MCF 10A (cell line): ENCODE measurements at regions not wholly inside any gene's neighbourhood (a gene's known extent, or its start where the extent isn't known, plus 50 kb on each side); places are given as distances from the start of the nearest gene placed in this dataset.
"Not testable (repeated sequence)": the region's sequence is repeated elsewhere in the genome, so short reads cannot be mapped to it uniquely, and the experiment has no call there.

Source experiments
- BruUV-seq: library from RNA; stranded (reverse); fragments of 400-500 nt; replicated peaks from 2 replicates; lab custom pipeline; 2021; lab: Mats Ljungman, UMichigan
- CTCF ChIA-PET: fragments of 300-600 bp; sonication (Branson Sonifier 250); formaldehyde crosslinking; extraction: SDS; loops from one replicate; lab custom pipeline; 2021; ENCODE audit warnings: antibody characterized with exemption, inconsistent platforms; lab: Yijun Ruan, JAX
- POLR2A ChIA-PET: fragments of 300-600, 350-650 bp; sonication (Branson Sonifier 250); formaldehyde crosslinking; extraction: SDS; loops from one replicate; lab custom pipeline; 2020; ENCODE audit warnings: antibody characterized with exemption, inconsistent platforms; lab: Yijun Ruan, JAX
- DNase-seq: peaks from one replicate; pipeline ENCODE4 v3.0.0-alpha.2; 2018; ENCODE audit not compliant: unreplicated experiment
- H3K27ac Mint-ChIP-seq: one replicate; pipeline ENCODE4 v1.8.0; 2022; ENCODE audit warnings: mild to moderate bottlenecking, low read depth, mixed read lengths; ENCODE audit not compliant: unreplicated experiment
- H3K27me3 Mint-ChIP-seq: one replicate; pipeline ENCODE4 v1.8.0; 2022; ENCODE audit warnings: mixed read lengths; ENCODE audit not compliant: insufficient read depth, unreplicated experiment
- H3K36me3 Mint-ChIP-seq: one replicate; pipeline ENCODE4 v1.8.0; 2022; ENCODE audit warnings: mild to moderate bottlenecking, moderate library complexity, mixed read lengths; ENCODE audit not compliant: insufficient read depth, unreplicated experiment
- H3K4me1 Mint-ChIP-seq: one replicate; pipeline ENCODE4 v1.8.0; 2022; ENCODE audit warnings: mixed read lengths; ENCODE audit not compliant: insufficient read depth, unreplicated experiment
- H3K4me3 Mint-ChIP-seq: one replicate; pipeline ENCODE4 v1.8.0; 2022; ENCODE audit warnings: mild to moderate bottlenecking, moderate library complexity, mixed read lengths; ENCODE audit not compliant: unreplicated experiment
- H3K9me3 Mint-ChIP-seq: one replicate; pipeline ENCODE4 v1.8.0; 2022; ENCODE audit warnings: mixed read lengths; ENCODE audit not compliant: unreplicated experiment
- intact Hi-C: fragments of 100-400 bp; cut with micrococcal nuclease; formaldehyde crosslinking; loops from 2 replicates; pipeline ENCODE4 v1.14.1; 2022
- TF ChIP-seq, protein P1 (sequence below): fragments of 200-600 bp; IDR thresholded peaks from one replicate; pipeline ENCODE4 v1.8.0; 2022; ENCODE audit warnings: antibody characterized with exemption, mild to moderate bottlenecking; ENCODE audit not compliant: unreplicated experiment

DNA sequence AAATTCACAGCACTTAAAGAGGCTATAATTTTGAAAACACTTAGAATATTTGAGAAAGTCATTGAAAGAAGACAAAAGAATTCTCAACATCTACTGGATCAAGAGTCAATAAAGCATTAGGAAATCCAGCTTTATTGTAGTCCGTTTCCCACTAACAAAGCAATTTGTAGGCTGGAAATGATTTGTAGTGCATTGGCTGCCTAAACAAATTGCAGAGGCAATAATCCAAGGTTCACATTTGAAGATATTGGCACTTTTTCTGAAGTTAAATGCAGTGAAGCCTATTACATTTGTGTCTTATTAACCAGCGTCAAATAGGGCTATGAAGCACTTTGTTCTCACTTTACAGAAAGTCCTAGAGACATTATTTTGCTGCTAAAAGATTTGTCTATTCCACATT, 848.1 kb upstream of the SLITRK1 start:
- BruUV-seq: no TSS peak
- Mint-ChIP-seq H3K9me3 (no peaks in the 10 kb centered on the region), H3K4me1 (no peaks in the 10 kb centered on the region), H3K36me3 (no peaks in the 10 kb centered on the region), H3K27ac (no peak overlapping the region), H3K27me3 (no peaks in the 10 kb centered on the region), H3K4me3 (no peak overlapping the region)
- DNase-seq: no peak
- ChIA-PET CTCF (no interaction called here), POLR2A (no interaction called here)
- intact Hi-C loops: no loop called here
- TF ChIP-seq, protein P1, sequence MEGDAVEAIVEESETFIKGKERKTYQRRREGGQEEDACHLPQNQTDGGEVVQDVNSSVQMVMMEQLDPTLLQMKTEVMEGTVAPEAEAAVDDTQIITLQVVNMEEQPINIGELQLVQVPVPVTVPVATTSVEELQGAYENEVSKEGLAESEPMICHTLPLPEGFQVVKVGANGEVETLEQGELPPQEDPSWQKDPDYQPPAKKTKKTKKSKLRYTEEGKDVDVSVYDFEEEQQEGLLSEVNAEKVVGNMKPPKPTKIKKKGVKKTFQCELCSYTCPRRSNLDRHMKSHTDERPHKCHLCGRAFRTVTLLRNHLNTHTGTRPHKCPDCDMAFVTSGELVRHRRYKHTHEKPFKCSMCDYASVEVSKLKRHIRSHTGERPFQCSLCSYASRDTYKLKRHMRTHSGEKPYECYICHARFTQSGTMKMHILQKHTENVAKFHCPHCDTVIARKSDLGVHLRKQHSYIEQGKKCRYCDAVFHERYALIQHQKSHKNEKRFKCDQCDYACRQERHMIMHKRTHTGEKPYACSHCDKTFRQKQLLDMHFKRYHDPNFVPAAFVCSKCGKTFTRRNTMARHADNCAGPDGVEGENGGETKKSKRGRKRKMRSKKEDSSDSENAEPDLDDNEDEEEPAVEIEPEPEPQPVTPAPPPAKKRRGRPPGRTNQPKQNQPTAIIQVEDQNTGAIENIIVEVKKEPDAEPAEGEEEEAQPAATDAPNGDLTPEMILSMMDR: no peak

DNA sequence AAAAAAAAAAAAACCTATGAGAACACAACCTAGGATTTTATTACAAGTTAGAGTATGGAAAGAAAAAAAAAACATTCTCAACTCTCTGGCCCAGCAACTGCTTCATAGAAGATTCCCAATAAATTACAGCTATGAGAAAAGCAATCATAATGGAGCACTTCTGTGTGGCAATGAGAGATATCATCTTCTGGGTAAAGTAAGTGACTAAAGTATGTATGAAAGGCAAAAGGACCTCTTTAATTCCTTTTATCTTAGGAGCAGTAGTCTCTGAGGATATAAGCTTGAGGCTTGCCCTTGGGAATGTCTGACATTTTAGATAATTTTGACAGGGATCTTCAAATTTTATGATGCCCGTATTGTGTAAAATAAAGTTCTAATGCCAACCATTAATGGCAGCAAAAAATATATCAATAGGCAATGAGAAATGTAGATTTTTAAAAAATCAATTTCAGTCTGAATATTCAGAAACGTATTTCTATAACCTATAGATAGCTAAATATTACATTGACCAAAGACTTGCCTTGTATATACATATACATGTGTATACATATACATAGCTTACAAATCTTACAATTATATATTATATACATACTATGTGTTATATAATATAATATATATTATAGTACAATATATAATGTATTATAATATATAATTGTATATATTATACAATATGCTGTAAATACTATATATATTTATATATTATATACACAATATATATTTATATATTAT, 823.9 kb upstream of the SLITRK1 start:
- H3K4me1 Mint-ChIP-seq: no peaks in the 10 kb centered on the region
- ChIA-PET CTCF (no interaction called here), POLR2A (interaction anchor here (0.7 kb wide), 1 partner anchor 1861 kb away, joined by 5 read pairs; no protein-coding TSS in a partner anchor)
- H3K27me3 Mint-ChIP-seq: no peaks in the 10 kb centered on the region
- TF ChIP-seq, protein P1: no peak
- H3K27ac Mint-ChIP-seq: no peak overlapping the region
- H3K4me3 Mint-ChIP-seq: no peak overlapping the region
- no peak for DNase-seq
- peaks cover 7% of the 10 kb centered on the region for H3K9me3 Mint-ChIP-seq
- BruUV-seq: no TSS peak
- no peaks in the 10 kb centered on the region for H3K36me3 Mint-ChIP-seq
- intact Hi-C loops: no loop called here

DNA sequence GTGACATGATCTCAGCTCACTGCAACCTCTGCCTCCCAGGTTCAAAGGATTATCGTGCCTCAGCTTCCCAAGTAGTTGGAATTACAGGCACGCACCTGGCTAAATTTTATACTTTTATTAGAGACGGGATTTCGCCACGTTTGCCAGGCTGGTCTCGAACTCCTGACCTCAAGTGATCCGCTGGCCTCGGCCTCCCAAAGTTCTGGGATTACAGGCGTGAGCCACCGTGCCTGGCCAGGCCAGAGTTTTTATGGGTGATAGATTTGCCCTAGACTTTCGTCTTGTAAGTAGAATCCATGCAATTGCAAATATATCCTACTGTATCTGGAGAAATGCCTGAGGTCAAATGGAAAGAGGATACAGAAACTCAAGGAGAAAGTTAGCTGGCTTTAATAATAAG, 819.9 kb upstream of the SLITRK1 start:
- no TSS peak for BruUV-seq
- no peak overlapping the region for H3K27ac Mint-ChIP-seq
- H3K4me1 Mint-ChIP-seq: no peaks in the 10 kb centered on the region
- H3K4me3 Mint-ChIP-seq: no peak overlapping the region
- POLR2A ChIA-PET: no interaction called here
- no peaks in the 10 kb centered on the region for H3K27me3 Mint-ChIP-seq
- no peak for DNase-seq
- intact Hi-C loops: no loop called here
- TF ChIP-seq, protein P1: no peak
- CTCF ChIA-PET: no interaction called here
- peaks cover 7% of the 10 kb centered on the region for H3K9me3 Mint-ChIP-seq
- no peaks in the 10 kb centered on the region for H3K36me3 Mint-ChIP-seq

DNA sequence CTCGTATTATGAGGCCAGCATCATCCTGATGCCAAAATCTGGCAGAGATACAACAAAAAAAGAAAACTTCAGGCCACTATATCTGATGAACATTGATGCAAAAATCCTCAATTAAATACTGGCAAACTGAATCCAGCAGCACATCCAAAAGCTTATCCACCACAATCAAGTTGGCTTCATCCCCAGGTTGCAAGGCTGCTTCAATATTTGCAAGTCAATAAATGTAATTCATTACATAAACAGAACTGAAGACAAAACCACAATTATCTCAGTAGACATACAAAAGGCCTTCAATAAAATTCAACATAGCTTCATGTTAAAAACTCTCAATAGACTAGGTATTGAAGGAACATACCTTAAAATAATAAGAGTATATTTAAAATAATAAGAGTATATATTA, 815.3 kb upstream of the SLITRK1 start:
- intact Hi-C loops, H3K36me3 Mint-ChIP-seq, H3K4me3 Mint-ChIP-seq, CTCF ChIA-PET, BruUV-seq, DNase-seq, POLR2A ChIA-PET, H3K27me3 Mint-ChIP-seq, H3K9me3 Mint-ChIP-seq, H3K27ac Mint-ChIP-seq, H3K4me1 Mint-ChIP-seq: not testable (repeated sequence)
